Sigmoid colon (tissue), 4 donors: ENCODE measurements at regions not wholly inside any gene's neighbourhood (a gene's known extent, or its start where the extent isn't known, plus 50 kb on each side); places are given as distances from the start of the nearest gene placed in this dataset.

ENCODE experiments used
- POLR2AphosphoS5 ChIP-seq, 4 donors: sonication (generic); formaldehyde crosslinking; IDR thresholded peaks; one replicate each; pipeline ENCODE4 v1.6.1; 2017; ENCODE audit warnings: antibody characterized with exemption in 4 of 4
- TF ChIP-seq, protein P1 (sequence below), 4 experiments: fragments of 450-650 bp in 3 of 4; fragments of 200-600 bp in 1 of 4; IDR thresholded peaks; one replicate each; pipeline ENCODE4 v1.5.1; 2016 to 2019; ENCODE audit warnings: antibody characterized with exemption in 4 of 4, mild to moderate bottlenecking in 3 of 4, moderate library complexity in 2 of 4

DNA sequence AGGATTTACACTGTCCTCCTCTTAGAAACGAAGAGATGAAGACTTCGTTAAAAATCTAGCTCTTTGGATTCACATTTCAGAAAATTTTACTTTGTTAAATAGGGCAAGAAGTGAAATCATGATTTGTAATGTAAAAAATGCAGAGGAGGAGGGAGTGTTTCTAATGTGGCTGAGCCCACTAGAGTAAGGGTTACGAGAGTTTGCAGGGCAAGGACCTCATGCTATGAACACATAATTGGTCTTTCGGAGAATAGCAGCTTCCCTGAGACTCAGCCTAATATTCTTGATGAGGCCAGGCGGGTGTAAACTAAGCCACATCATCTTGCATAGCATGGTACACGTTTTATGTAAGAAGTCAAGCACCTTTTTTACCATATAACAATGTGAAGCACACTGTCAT lies 191.0 kb upstream of the ADAMTS16 start:
- TF ChIP-seq, protein P1, sequence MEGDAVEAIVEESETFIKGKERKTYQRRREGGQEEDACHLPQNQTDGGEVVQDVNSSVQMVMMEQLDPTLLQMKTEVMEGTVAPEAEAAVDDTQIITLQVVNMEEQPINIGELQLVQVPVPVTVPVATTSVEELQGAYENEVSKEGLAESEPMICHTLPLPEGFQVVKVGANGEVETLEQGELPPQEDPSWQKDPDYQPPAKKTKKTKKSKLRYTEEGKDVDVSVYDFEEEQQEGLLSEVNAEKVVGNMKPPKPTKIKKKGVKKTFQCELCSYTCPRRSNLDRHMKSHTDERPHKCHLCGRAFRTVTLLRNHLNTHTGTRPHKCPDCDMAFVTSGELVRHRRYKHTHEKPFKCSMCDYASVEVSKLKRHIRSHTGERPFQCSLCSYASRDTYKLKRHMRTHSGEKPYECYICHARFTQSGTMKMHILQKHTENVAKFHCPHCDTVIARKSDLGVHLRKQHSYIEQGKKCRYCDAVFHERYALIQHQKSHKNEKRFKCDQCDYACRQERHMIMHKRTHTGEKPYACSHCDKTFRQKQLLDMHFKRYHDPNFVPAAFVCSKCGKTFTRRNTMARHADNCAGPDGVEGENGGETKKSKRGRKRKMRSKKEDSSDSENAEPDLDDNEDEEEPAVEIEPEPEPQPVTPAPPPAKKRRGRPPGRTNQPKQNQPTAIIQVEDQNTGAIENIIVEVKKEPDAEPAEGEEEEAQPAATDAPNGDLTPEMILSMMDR (IDR thresholded peaks at IDR 0.05): no peak
- no peak for TF ChIP-seq POLR2AphosphoS5 (IDR thresholded peaks at IDR 0.05)
